GM23248 (cell line): ENCODE measurements at regions not wholly inside any gene's neighbourhood (a gene's known extent, or its start where the extent isn't known, plus 50 kb on each side); places are given as distances from the start of the nearest gene placed in this dataset.

Experiments
- EZH2 ChIP-seq: fragments of 200-600 bp; sonication (generic); IDR thresholded peaks from 2 replicates; pipeline ENCODE4 v1.6.1; 2018; ENCODE audit warnings: antibody characterized with exemption, mild to moderate bottlenecking; ENCODE audit not compliant: insufficient read depth, poor library complexity, severe bottlenecking
- EZH2phosphoT487 ChIP-seq: fragments of 200-600 bp; sonication (generic); IDR thresholded peaks from 2 replicates; pipeline ENCODE4 v1.6.1; 2018; ENCODE audit warnings: antibody characterized with exemption, moderate library complexity, mild to moderate bottlenecking, low read depth; ENCODE audit not compliant: insufficient read depth

GRCh38 chr2:195596840-195597239 is 60.2 kb upstream of the SLC39A10 start:
- TF ChIP-seq EZH2: no peak
- TF ChIP-seq EZH2phosphoT487: no peak
